GM15510 (cell line): ENCODE measurements at regions not wholly inside any gene's neighbourhood (a gene's known extent, or its start where the extent isn't known, plus 50 kb on each side); places are given as distances from the start of the nearest gene placed in this dataset.

Experiments used
- POLR2A ChIP-seq: IDR thresholded peaks from 3 replicates; pipeline ENCODE4 v1.6.1; 2011; ENCODE audit warnings: borderline replicate concordance; ENCODE audit not compliant: insufficient read length; ENCODE audit errors: extremely low read depth

DNA sequence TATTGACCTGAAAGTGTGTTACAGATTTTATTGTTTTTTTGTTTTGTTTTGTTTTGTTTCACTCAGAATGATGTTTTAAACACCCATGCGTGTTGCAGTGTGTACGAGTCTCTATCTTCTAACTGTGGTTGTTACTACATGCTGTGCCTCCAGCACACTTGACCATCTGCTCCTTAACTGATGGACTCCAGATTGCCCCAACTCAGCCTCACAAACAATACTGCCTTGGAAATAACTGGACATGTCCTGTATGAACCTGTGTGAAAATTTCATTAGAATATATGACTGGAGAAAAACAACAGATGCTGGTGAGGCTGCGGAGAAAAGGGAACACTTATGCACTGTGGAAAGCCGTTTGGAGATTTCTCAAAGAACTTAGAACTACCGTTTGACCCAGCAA is 68.7 kb upstream of the HAND1 start:
- TF ChIP-seq POLR2A: no peak

DNA sequence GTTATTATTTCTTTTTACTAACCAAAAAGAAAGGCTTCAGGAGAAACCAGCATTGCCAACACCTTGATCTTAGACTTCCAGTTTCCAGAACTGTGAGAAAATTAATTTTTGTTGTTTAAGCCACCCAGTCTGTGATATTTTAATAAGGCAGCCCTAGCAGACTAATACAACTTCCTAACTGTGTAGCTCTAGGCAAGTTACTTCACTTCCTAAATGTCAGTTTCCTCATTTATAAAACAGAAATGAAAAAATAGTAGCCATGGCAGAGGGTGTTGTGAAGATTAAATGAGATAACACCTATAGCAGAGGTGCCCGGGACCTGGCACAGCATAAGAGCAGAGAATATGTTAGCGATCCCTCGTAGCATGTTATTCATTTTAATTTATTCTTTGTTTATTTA is 66.6 kb upstream of the HAND1 start:
- TF ChIP-seq POLR2A: no peak

DNA sequence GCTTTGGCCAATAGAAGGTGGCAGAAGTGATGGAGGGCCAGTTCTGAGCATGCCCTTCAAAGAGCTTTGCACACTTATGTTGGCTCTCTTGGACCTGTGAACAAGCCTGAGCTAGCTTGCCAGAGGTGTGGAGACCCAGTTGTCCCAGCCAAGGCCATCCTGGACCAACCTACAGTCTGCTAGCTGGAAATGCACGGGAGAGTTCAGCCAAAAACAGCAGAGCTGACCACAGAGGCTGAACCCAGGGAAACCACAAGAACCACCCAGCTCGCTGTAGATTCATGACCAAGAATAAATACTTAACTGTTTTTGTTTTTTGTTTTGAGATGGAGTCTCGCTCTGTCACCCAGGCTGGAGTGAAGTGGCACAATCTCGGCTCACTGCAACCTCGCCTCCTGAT is 65.4 kb upstream of the HAND1 start:
- TF ChIP-seq POLR2A: no peak

DNA sequence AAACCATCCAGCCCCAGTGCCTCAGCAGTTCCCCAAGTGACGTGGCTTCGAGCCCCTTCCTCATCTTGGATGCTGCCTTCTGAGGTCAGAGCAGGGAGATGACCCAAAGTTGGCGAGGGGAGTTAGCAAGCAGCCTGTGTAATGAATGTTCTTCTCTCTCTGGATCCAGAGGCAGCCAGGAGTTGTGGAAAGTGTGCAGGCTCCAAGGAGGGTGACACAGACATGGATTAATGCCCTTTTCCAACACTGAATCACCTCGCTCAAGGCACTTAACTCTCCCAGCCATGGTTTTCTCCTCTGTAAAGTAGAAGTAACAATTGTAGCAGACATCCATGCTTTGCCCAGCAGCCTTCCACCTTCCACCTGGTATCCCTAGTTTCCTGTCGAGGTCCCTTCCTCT is 64.6 kb upstream of the HAND1 start:
- TF ChIP-seq POLR2A: no peak

DNA sequence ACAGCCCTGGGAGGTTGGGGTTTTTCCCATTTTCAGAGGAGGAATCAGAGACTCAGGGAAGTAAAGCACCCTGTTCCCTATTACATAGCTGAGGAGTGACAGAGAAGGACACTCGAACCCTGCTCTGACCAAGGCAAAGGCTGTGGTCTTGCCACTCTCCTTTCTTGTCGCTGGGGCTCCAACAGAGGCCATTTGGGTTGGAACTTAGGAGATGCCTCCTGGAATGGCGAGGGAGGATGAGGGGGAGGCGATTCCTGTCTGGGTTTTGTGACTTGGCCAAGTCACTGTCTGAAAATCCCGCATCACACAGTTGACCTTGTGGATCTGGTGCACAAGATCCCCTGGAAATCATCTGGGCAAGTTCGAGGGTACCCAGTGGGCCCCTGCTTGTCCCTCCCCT is 64.0 kb upstream of the HAND1 start:
- TF ChIP-seq POLR2A: no peak

DNA sequence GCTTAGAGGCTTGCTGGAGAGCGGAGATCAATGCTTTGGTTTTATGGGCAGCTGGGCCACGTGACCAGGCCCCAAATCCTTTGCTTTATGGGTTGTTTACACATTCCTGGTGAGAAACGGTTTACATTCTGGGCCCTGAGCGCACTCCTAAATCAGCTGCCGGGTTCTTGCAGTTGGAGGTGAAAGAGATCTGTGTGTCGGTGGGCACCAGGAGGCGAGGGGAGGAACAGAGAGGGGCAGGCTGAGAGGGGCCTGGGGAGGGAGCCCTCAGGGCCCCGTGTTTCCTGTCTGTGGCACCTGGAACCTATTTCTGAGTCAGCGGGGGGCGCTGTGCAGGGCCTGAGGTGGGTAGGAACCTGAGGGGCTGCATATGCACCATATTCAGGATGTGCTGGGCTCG is 63.5 kb upstream of the HAND1 start:
- TF ChIP-seq POLR2A: no peak

DNA sequence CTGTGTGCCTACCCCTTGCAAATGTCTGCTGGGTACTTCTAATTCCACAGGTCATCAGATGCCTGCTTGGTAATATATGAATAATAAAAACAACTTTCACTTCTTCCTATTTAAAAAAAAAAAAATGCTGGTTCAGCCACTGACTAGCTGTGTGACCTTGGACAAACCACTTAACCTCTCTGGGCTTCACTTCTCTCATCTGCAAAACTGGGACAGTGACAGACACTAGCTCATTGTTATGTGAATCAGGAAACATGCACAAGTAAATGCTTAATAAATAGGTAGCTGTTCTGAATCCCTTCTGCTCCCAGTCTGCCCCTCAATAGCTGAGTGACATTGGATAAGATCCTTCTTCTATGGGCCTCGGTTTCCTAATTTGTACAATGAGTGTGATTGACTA is 62.6 kb upstream of the HAND1 start:
- TF ChIP-seq POLR2A: no peak

DNA sequence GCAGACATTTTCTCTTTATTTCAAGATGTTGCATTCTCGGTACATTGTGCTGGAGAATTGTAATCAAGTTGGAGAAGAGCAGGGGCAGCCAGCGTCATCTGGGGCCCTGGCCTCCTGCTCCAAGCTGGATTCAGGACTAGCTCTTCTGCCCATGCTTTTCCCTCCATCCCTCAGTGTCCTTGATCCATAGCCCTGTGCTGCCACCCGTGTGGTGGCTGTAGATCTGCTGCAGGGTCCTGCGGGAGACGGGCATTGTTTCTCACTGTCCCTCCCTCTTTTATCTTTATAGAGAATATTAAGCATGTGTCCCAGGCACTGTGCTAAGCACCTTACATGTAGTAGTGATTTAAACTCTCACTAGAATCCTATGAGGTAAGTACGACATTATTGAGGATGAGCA is 60.5 kb upstream of the HAND1 start:
- no peak for TF ChIP-seq POLR2A

DNA sequence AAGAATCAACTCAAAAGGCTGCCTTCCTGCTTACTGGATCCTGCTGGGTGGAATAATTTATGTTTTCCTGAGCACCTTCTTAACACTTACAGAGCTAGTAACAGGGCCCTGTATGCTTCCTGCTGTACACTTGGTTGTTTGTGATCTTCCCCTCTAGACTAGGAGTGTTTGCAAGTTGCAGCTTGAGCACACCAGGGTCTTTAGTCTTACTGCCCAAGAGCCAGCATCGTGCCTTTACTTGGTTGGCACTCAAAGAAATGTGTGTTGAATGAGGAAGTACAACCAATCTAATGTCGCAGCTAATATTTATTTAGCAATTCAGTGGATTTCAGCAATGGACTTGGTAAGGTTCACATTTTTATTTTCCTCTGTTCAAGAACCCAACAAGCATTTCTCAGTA is 57.5 kb upstream of the HAND1 start:
- no peak for TF ChIP-seq POLR2A

DNA sequence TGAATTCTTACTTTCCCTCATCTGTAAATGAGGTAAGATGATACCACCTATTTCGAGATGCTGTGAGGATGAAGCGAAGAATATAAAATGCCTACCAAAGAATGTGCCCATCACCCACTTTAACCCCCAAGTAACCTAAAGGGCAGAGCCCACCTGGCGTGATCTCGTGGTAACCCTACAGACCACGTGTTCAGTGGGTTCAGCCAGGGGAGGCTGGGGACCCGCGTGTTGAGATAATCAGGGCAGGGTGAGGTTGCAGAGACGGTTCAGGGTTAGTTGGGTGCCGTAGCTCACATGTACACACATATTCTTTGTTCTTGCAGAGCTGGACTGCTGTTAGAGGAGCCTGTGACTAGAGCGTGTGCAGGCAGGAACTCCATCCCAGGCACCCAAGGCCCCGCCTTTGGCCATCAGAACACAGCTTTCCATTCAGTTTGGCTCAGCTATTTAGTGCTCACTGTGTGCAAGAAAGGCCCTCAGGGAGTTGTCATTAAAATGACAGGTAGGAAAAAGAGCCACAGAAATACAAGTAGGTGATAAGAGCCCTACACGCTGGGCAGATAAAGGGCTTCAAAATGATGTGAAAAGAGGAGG is 56.5 kb upstream of the HAND1 start:
- TF ChIP-seq POLR2A: no peak

DNA sequence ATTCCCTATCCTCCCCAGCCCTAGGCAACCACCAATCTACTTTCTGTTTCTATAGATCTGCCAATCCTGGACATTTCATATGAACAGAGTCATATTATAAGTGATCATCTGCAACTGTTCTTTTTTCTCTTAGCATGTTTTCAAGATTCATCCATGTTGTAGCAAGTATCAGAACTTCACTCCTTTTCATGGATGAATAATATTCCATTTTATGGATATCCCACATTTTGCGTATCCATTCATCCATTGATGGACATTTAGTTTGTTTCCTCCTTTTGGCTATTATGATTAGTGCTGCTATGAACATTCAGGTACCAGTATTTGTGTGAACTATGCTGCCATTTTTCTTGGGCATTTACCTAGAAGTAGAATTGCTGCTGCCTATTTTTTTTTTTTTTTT is 51.3 kb upstream of the HAND1 start:
- no peak for TF ChIP-seq POLR2A

DNA sequence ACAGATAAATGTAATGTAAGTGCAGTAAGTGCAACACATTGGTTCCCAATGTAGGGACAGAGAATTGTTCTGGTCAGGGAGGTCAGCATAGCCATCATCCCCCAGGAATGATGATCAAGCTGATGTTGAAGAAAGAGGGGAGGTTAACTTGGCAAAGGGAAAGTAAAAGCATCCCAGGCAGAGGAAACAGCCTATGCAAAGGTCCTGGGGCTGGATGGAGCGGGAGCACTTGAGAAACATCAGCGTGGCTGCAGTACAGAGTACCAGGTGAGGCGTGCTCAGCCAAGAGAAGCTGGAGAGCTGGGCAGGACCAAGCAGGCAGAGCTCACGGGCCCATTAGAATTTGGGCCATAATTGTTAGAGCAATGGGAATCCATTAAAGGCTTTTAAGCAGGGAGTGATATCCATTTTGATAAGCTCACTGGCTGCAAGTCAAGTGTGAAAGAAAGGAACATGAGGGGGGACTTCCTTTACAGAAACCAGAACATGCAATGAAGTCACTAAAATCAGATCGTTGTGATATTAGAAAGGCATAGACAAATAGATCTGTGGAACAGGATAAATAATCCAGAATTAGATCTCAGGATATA is 50.1 kb upstream of the HAND1 start:
- no peak for TF ChIP-seq POLR2A
